HG03457 (cell line): ENCODE measurements at regions not wholly inside any gene's neighbourhood (a gene's known extent, or its start where the extent isn't known, plus 50 kb on each side); places are given as distances from the start of the nearest gene placed in this dataset.
"Not testable (repeated sequence)": the region's sequence is repeated elsewhere in the genome, so short reads cannot be mapped to it uniquely, and the experiment has no call there.

Experiments used
- ATAC-seq: cut with Tn5 transposase; IDR thresholded peaks from one replicate; pipeline ENCODE4 v1.9.1; 2021; ENCODE audit warnings: moderate number of reproducible peaks; ENCODE audit not compliant: unreplicated experiment

- ATAC-seq: not testable (repeated sequence)
Observed at GRCh38 chr21:27517177-27517576, 550.3 kb upstream of the ADAMTS5 start.

- no peak for ATAC-seq
Observed at GRCh38 chr21:27515676-27516075, 548.8 kb upstream of the ADAMTS5 start.

- ATAC-seq: no peak
Observed at GRCh38 chr21:27513825-27514224, 546.9 kb upstream of the ADAMTS5 start.

- ATAC-seq: no peak
Observed at GRCh38 chr21:27513016-27513415, 546.1 kb upstream of the ADAMTS5 start.

DNA sequence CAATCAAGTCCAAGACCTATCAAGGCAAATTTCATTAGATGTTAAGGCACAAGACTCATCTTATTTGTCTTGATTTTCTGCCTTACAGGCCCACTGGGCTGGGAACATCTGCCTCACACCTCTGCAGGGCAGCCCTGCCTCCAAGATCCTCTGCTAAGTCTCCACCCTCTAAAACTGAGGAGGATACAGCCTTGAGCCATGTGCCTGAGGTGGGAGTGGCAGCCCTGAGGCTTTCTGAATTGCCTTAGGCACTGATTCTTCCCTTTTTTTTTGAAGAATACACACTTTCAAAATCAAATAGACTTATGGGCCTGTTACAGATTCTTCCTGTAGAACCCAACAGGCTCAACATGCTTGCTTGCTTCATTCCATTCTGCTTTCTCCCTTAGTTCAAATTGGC is 544.3 kb upstream of the ADAMTS5 start:
- no peak for ATAC-seq

DNA sequence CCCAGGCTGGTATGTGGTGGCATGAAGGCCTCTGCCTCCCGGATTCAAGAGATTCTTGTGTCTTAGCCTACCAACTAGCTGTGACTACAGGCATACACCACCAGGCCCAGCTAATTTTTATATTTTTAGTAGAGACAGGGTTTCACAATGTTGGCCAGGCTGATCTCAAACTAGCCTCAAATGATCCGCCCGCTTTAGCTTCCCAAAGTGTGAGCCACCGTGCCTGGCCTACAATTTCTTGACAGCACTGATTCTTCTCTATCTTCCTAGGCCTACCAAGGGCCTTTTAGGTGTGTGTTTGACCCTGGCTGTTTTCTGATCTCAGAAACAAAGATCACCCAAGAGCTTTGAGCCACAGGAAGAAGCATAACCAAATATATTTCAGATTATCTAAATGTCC is 540.8 kb upstream of the ADAMTS5 start:
- ATAC-seq: no peak

DNA sequence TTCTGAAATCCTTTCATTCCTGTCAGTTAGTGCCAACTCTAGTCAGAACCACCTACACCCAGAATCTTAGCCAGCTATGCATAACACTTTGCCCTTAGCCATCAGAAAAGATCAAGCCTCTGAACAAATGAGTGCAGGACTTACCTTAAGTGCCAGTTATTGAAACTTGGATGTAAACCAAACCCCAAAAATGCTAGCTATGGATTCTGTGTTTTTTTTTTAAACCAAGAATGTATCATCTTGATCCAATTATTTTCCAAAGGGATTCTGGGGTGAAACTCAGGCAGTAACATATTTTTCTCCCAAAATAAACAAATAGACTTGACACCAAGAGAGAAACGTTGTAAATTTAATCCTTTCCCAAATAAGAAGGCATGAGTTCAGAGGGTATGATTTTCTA is 538.6 kb upstream of the ADAMTS5 start:
- no peak for ATAC-seq

DNA sequence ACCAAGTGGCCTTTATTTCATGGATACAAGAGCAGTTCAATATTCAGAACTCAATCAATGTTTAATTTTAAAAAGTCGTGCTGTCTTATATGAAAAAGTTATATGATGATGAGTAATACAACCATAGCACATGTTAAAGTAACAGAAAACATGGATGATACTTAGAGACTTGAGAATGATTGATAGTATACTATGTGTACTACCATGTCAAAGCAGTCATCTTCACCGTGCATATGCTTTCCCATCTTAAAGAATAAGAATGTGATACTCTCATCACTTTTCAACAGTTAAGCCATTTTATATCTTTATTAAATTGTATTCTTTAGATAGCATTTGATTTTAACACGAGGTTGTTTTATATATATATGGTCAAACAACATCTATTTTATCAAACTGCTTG is 535.9 kb upstream of the ADAMTS5 start:
- ATAC-seq: no peak

DNA sequence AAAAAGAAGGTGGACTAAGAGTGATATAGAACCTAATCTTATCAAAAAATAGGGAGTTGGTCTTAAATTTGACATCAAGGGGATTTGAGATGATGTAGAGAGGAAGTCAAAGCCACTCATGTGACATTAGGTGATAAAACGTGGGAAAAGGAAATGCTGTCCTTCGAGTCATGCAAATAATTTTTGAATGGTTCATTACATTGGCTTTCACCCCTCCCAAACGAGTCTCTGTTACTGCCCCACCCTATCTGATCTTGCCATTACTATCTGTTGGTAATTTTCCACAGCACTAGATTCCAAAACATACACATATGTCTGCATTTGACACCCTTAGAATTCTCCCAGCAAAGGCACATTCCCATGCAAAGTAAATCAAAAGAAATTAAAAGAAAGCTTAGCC is 531.1 kb upstream of the ADAMTS5 start:
- ATAC-seq: no peak

DNA sequence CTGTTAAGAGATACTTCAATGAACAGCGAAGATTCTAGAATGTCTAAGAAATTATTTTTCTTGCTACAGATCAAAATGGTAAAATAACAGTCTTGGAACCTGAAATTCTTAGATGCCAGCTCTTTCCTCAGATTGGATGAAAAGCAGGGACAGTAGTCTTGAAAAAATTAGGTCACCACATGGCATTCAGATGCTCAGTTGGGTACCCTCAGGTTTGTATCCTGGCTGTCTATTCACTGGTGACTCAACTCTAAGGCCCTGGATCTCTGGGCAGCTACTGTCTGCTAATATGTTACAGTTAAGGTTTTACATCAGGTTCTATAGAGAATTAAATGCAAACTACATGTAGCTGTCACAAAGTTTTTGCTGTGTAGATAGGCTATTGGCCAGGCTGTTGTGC is 528.9 kb upstream of the ADAMTS5 start:
- no peak for ATAC-seq

GRCh38 chr21:27493542-27493941 is 526.7 kb upstream of the ADAMTS5 start:
- no peak for ATAC-seq

- ATAC-seq: no peak
Observed at GRCh38 chr21:27487676-27488075, 520.8 kb upstream of the ADAMTS5 start.

DNA sequence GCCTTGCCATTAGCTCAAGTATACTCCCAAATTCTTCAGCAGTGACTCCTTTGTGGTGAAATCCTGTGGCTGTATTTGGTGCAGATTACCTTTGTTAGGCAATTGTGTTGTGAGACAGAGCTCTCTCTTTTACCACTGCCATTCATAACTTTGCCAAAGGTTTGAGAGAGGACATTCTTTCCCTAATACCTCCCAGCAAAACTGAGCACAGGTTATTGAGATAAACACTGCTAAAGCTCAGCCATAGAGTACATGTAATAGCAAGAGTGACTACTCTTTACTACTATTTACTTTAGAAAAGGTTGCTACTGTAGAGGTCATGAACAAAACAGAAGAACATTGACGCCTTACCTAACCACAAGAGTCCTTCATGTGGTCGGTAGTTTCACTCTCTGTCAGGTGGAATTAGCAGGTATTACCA is 514.0 kb upstream of the ADAMTS5 start:
- no peak for ATAC-seq

DNA sequence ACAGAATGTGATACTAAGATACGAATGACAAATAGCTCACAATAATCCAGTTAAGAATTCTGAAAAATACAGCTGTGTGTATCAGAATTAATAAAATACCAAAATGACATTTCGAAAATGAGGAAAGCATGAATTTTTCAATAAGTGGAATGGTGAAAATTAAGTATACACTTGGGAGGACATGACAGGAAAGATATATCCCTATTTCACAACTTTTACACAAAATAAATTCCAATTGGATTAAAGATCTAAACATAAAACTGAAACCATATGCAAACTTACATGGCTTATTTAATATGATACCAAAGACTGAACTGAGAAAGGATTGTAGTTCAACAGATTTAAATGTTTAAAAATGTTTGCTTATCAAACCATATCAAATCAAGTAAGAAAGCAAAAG is 510.4 kb upstream of the ADAMTS5 start:
- no peak for ATAC-seq

DNA sequence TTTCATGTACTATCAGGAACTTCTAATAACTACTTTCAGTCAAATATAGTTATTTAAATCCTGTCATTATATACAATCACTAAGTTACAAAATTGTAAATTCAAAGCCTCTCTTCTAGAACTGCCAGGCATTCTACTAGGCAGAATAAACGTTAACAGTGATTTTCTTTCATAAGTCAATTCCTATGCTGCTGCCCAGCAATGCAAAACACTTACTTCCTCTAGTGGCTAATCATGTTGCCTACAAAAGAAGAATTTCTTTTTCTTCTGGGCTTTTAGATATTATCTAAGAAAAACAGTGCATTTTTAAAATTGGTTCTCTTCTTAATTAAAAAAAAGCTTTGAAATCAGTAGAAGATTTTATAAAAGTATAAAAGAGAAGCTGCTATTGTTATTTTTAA is 509.8 kb upstream of the ADAMTS5 start:
- ATAC-seq: no peak

DNA sequence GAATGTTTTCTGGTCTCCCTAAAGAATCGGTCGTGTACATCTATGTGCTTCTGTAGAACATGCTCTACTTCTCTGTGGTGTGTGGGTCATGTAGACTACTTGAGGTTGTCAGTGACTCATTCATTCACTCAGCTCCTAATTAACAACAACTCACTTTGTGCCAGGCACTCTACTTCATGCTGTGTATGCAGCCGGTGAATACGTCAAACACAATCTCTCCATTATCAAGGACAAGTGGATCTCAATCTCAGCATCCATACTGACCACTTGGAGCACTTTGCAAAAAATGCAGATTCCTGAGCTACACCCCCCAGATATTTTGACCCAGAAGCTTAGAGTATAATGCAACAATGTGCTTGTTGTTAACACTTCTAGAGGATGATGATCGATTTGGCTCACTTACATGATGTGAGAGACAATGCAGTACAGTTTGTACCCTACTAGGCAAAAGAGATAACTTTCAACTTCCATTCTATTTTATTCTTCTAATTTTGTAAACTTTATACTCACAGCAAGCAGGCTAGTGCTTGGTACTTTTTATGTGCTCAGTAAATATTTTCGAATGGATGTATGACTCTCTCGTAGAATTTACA is 508.6 kb upstream of the ADAMTS5 start:
- no peak for ATAC-seq

DNA sequence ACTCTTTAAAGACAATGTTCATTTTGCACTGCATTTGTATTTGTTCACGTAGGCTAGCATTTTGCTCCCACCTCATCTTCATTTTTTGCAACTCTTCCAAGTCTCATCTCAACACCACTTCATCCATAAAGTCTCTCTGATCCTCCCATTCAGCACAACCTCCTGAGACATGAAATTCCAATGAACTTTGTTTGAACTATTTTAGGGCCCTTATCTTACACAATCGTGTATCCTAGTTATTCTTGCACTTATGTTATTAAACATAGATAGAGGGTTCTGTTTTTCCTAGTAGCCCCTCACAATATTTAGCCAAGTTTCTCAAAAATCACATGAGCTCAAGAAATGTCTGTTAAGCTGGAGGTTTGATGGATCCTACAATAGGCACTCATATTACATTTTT is 500.5 kb upstream of the ADAMTS5 start:
- ATAC-seq: no peak

- ATAC-seq: no peak
Observed at GRCh38 chr21:27466140-27466539, 499.3 kb upstream of the ADAMTS5 start.

GRCh38 chr21:27464648-27465047 is 497.8 kb upstream of the ADAMTS5 start:
- no peak for ATAC-seq

GRCh38 chr21:27462726-27463125 is 495.8 kb upstream of the ADAMTS5 start:
- no peak for ATAC-seq

DNA sequence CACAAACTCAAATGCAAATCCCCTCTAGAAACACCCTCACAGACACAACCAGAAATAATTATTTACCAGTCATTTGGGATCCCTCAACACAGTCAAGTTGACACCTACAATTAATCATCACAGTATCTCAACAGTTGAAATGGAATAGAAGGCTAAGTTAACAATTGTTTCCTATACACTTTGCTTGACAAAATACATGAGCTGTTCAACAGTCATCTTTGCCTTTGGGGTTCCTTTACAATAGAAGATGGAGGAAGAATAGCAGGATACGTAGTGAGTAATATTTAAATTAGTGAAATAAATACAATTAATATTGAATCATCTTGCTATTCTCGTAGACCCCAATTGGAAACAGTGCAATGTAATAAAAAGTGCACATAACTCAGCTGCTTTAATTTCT is 487.3 kb upstream of the ADAMTS5 start:
- ATAC-seq: no peak

GRCh38 chr21:27451116-27451515 is 484.2 kb upstream of the ADAMTS5 start:
- no peak for ATAC-seq

DNA sequence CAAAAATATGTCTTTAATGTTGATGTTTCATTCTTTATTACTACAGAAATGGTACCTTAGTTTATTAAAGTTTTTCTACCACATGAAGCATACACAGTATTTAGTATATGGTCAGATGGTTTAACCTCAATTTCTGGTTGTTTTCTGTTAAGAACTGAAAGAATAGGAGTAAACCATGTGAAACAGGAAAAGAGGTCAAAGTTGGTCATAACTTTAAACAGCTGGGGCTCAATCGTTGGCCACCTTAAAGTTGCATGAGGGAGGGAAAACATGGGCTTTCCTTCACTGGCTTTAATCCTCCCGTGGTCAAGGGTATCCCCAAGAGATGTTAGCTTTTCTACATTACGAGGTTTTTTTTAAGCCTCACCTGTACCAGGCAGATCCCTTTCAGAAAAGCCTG is 483.3 kb upstream of the ADAMTS5 start:
- ATAC-seq: no peak

DNA sequence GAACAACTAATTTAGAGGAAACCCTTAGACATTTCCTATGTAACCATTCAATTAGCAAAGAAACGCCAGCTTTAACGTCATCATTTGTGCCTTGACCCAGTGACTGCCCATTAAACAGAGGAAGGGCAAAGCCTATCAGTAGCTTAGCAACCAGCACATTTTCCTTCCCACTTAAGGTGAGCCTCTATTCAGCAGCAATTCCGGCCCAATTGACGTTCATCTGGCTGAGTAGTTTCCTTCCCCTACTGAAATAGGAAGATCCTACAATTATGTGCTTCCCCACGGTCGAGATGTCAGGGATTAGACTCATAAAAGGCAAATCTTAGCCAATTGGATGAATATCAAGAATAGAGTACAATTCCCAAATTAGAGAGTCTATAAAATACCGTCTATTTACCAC is 482.1 kb upstream of the ADAMTS5 start:
- no peak for ATAC-seq
